ENCODE measurements at regions not wholly inside any gene's neighbourhood (a gene's known extent, or its start where the extent isn't known, plus 50 kb on each side); places are given as distances from the start of the nearest gene placed in this dataset.

GRCh38 chr21:15255763-15256162 is 191.0 kb upstream of the NRIP1 start:
- H3K27ac Mint-ChIP-seq = no peak overlapping the region
- no peaks in the 10 kb centered on the region for H3K36me3 Mint-ChIP-seq
- H3K9me3 Mint-ChIP-seq = no peaks in the 10 kb centered on the region
- DNase-seq = no peak
- no peaks in the 10 kb centered on the region for H3K4me1 Mint-ChIP-seq
- no peak overlapping the region for H3K4me3 Mint-ChIP-seq
- H3K27me3 Mint-ChIP-seq = no peaks in the 10 kb centered on the region

- H3K4me1 Mint-ChIP-seq = no peaks in the 10 kb centered on the region
- no peak overlapping the region for H3K4me3 Mint-ChIP-seq
- H3K36me3 Mint-ChIP-seq = no peaks in the 10 kb centered on the region
- no peaks in the 10 kb centered on the region for H3K27me3 Mint-ChIP-seq
- H3K9me3 Mint-ChIP-seq = no peaks in the 10 kb centered on the region
- H3K27ac Mint-ChIP-seq = no peak overlapping the region
- DNase-seq = no peak
Measured at GRCh38 chr21:15256996-15257395, 192.2 kb upstream of the NRIP1 start.

GRCh38 chr21:15257646-15258045 is 192.8 kb upstream of the NRIP1 start:
- Mint-ChIP-seq H3K27me3 (no peaks in the 10 kb centered on the region), H3K36me3 (no peaks in the 10 kb centered on the region), H3K4me3 (no peak overlapping the region), H3K4me1 (no peaks in the 10 kb centered on the region), H3K9me3 (no peaks in the 10 kb centered on the region), H3K27ac (no peak overlapping the region)
- DNase-seq = no peak

DNA sequence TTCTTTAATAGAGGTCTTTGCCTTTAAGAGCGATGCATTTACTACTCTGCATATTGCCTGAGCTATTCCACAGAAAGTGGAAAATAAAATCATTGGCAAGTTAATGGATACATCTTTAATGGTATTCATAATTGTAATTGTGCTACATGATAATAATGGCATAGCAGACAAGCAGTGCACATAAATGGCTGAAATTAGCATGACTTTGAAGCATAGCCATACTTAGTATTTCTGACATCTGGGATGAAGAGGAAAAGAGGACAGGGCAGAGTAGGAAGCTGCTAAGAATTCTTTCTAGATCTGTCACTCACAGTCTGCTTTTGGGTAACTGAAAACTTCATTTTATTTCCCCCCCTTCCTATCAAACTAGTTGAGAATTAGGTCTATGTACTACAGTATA is 195.0 kb upstream of the NRIP1 start:
- DNase-seq = no peak
- Mint-ChIP-seq H3K9me3 (no peaks in the 10 kb centered on the region), H3K36me3 (no peaks in the 10 kb centered on the region), H3K4me3 (no peak overlapping the region), H3K27ac (no peak overlapping the region), H3K27me3 (peaks cover 5% of the 10 kb centered on the region), H3K4me1 (no peaks in the 10 kb centered on the region)

DNA sequence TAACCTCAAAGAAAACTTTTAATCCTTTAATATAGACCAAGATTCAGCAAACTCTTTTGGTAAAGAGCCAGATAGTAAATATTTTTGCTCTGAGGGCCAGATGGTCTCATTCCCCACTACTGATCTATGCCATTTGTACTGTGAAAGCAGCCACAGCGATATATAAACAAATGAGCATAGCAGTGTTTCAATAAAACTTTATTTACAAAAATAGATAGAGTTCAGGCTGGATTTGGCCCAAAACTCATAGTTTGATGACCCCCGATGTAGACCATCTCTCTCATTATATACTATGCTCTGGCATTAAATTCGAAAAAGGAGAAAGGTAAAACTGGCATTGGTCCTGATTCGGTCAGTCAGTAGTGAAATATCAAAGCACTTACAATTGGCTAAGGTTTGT is 195.8 kb upstream of the NRIP1 start:
- Mint-ChIP-seq H3K36me3 (no peaks in the 10 kb centered on the region), H3K9me3 (no peaks in the 10 kb centered on the region), H3K27me3 (peaks cover 5% of the 10 kb centered on the region), H3K4me3 (no peak overlapping the region), H3K4me1 (no peaks in the 10 kb centered on the region), H3K27ac (no peak overlapping the region)
- no peak for DNase-seq

DNA sequence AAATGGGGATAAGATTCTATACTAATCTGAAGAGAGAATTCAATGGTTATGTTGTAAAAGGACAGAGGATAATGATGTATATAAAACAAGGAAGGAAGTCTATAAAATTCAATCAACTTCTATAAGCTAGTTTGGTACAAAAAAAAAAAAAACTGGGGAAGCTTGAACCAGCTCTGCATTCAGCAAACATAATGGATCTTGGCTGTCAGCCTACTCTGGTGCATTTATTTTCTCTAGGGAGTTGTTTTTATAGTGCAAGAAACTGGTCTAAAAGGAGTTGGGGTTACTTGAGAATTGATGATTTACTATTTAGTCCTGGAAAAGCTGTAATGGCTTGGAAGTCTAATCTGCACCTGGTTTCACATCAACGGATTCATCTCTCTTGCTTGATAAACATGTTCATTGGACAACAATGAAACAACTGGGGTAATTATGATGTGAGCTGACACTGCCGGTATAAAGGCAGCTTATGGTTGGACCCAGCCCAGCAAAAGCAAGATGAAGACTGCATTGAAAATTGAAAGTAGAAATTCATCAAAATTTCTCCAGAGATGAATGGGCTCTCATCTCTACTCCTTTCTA is 199.4 kb upstream of the NRIP1 start:
- no peak for DNase-seq
- H3K4me1 Mint-ChIP-seq = no peaks in the 10 kb centered on the region
- no peaks in the 10 kb centered on the region for H3K36me3 Mint-ChIP-seq
- H3K27me3 Mint-ChIP-seq = peaks cover 5% of the 10 kb centered on the region
- no peaks in the 10 kb centered on the region for H3K9me3 Mint-ChIP-seq
- H3K27ac Mint-ChIP-seq = no peak overlapping the region
- no peak overlapping the region for H3K4me3 Mint-ChIP-seq

DNA sequence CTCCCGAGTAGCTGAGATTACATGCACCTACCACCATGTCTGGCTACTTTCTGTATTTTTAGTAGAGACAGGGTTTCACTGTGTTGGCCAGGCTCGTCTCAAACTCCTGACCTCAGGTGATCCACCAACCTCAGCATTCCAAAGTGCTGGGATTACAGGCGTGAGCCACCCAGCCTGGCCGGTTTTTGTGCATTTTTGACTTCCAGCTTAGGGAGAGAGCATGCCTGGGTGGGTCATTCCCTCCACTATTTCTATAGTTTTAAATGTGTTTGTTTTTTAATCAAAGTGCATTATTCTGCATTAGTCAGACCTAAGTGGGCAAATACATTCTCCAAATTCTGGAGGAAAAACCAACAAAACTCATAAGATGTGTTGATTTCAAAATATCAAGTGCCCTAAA is 207.4 kb upstream of the NRIP1 start:
- Mint-ChIP-seq H3K36me3 (no peaks in the 10 kb centered on the region), H3K4me3 (no peak overlapping the region), H3K4me1 (no peaks in the 10 kb centered on the region), H3K27ac (no peak overlapping the region), H3K9me3 (peaks cover 1% of the 10 kb centered on the region), H3K27me3 (no peaks in the 10 kb centered on the region)
- no peak for DNase-seq

GRCh38 chr21:15272591-15272990 is 207.8 kb upstream of the NRIP1 start:
- H3K4me1 Mint-ChIP-seq = no peaks in the 10 kb centered on the region
- no peak for DNase-seq
- H3K36me3 Mint-ChIP-seq = no peaks in the 10 kb centered on the region
- H3K27ac Mint-ChIP-seq = no peak overlapping the region
- no peaks in the 10 kb centered on the region for H3K27me3 Mint-ChIP-seq
- H3K4me3 Mint-ChIP-seq = no peak overlapping the region
- peaks cover 1% of the 10 kb centered on the region for H3K9me3 Mint-ChIP-seq

GRCh38 chr21:15273244-15273643 is 208.4 kb upstream of the NRIP1 start:
- Mint-ChIP-seq H3K4me1 (no peaks in the 10 kb centered on the region), H3K4me3 (no peak overlapping the region), H3K36me3 (no peaks in the 10 kb centered on the region), H3K9me3 (peaks cover 1% of the 10 kb centered on the region), H3K27me3 (no peaks in the 10 kb centered on the region), H3K27ac (no peak overlapping the region)
- no peak for DNase-seq

DNA sequence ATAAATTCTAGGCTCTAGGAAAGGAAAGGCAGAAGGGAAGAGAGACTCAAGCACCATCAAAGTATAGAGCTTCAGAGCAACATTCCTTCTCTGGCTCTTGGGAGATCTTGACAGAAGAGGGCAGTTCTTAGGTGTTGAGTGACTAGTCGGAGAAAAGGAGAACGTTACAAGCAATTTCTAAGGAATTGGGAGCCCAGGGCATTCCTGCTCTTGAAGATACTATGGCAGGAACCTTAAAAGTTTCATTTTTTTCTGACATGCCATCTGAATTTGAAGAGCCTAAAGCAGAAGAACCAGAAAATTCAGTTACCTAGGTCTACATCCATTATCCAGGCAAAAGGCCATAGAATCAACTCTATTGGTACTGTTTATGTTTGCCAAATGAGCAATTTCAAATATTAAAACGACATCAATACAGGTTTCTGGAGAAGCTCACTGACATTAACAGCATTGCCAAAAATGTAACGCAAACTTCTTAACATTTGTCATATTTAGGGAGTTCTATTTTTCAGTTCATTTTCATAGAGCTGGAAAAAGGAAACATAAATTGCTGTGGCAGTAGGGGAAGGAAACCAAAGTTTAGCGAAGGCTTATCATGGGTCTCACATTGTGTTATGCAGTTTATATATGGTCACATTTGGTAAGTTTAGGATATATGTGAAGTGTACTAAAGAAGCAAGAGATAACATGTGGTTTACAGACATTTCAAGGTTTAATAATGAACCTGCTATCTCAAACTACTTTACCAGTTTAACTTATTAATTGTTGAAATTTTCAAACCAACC is 210.1 kb upstream of the NRIP1 start:
- H3K36me3 Mint-ChIP-seq = no peaks in the 10 kb centered on the region
- no peak overlapping the region for H3K27ac Mint-ChIP-seq
- H3K9me3 Mint-ChIP-seq = peaks cover 1% of the 10 kb centered on the region
- DNase-seq = no peak
- H3K27me3 Mint-ChIP-seq = no peaks in the 10 kb centered on the region
- H3K4me3 Mint-ChIP-seq = no peak overlapping the region
- no peaks in the 10 kb centered on the region for H3K4me1 Mint-ChIP-seq

DNA sequence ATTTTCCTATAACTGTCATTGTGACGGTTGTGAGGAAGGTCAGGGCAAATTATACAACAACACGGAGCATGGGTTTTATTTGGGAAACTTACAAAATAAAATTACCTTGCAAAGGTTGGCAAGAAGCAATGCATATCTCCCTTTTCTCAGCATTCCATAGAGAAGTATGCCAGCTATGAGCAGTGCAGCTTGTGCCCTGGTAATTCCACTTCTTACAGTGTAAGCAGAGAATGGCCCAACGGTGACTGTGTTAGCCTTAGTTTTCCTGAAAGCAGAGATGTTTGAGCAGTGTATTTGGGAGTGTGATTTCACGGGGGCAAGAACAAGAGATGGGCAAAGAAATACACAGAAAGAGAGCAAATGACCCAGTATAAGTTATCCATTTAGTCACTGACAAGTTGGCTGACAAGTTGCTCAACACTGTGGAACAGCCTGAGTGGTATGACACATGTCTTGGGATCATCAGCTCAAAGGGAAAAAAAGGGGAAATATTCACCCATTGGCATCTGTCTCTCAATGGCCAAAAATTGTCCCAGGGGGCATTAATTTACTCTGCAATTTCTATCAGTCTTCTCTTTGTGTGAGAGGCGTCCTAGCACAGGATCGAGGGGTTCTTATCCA is 210.9 kb upstream of the NRIP1 start:
- H3K27me3 Mint-ChIP-seq = peaks cover 3% of the 10 kb centered on the region
- H3K9me3 Mint-ChIP-seq = peaks cover 1% of the 10 kb centered on the region
- no peaks in the 10 kb centered on the region for H3K4me1 Mint-ChIP-seq
- H3K4me3 Mint-ChIP-seq = no peak overlapping the region
- H3K36me3 Mint-ChIP-seq = no peaks in the 10 kb centered on the region
- DNase-seq = no peak
- no peak overlapping the region for H3K27ac Mint-ChIP-seq

- Mint-ChIP-seq H3K9me3 (peaks cover under 1% of the 10 kb centered on the region), H3K4me3 (no peak overlapping the region), H3K4me1 (no peaks in the 10 kb centered on the region), H3K27ac (no peak overlapping the region), H3K36me3 (no peaks in the 10 kb centered on the region), H3K27me3 (peaks cover 5% of the 10 kb centered on the region)
- no peak for DNase-seq
Measured at GRCh38 chr21:15276243-15276642, 211.4 kb upstream of the NRIP1 start.

- Mint-ChIP-seq H3K4me1 (no peaks in the 10 kb centered on the region), H3K36me3 (no peaks in the 10 kb centered on the region), H3K9me3 (no peaks in the 10 kb centered on the region), H3K27me3 (peaks cover 8% of the 10 kb centered on the region), H3K4me3 (no peak overlapping the region), H3K27ac (no peak overlapping the region)
- no peak for DNase-seq
Measured at GRCh38 chr21:15277466-15277865, 212.7 kb upstream of the NRIP1 start.

GRCh38 chr21:15278279-15278678 is 213.5 kb upstream of the NRIP1 start:
- H3K4me1 Mint-ChIP-seq = no peaks in the 10 kb centered on the region
- no peaks in the 10 kb centered on the region for H3K36me3 Mint-ChIP-seq
- H3K9me3 Mint-ChIP-seq = no peaks in the 10 kb centered on the region
- H3K27me3 Mint-ChIP-seq = peaks cover 8% of the 10 kb centered on the region
- DNase-seq = no peak
- no peak overlapping the region for H3K4me3 Mint-ChIP-seq
- no peak overlapping the region for H3K27ac Mint-ChIP-seq

GRCh38 chr21:15278851-15279250 is 214.1 kb upstream of the NRIP1 start:
- no peak for DNase-seq
- no peaks in the 10 kb centered on the region for H3K36me3 Mint-ChIP-seq
- peaks cover 8% of the 10 kb centered on the region for H3K27me3 Mint-ChIP-seq
- no peak overlapping the region for H3K4me3 Mint-ChIP-seq
- no peak overlapping the region for H3K27ac Mint-ChIP-seq
- H3K9me3 Mint-ChIP-seq = no peaks in the 10 kb centered on the region
- H3K4me1 Mint-ChIP-seq = no peaks in the 10 kb centered on the region

DNA sequence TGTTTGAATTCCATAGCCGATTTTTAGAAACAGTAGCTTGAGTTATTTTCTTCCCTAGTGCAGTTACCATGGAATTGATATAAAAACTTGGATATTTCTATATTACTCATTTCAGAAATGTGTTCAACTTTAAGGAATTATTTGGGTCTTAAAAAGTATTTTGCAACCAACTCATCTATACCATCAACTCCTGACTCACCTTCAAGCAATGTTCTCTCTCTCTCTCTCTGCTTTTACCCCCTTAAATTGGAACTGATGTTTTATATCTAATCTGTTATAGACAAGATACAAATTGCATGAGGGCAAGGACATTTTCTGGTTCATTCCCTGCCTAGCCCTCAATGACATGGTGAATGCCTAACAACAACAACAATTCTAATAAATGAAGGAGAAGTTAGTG is 214.7 kb upstream of the NRIP1 start:
- DNase-seq = no peak
- no peaks in the 10 kb centered on the region for H3K9me3 Mint-ChIP-seq
- no peak overlapping the region for H3K4me3 Mint-ChIP-seq
- H3K27me3 Mint-ChIP-seq = peaks cover 8% of the 10 kb centered on the region
- H3K36me3 Mint-ChIP-seq = no peaks in the 10 kb centered on the region
- no peaks in the 10 kb centered on the region for H3K4me1 Mint-ChIP-seq
- no peak overlapping the region for H3K27ac Mint-ChIP-seq
